HUES6 (cell line): ENCODE measurements at regions not wholly inside any gene's neighbourhood (a gene's known extent, or its start where the extent isn't known, plus 50 kb on each side); places are given as distances from the start of the nearest gene placed in this dataset.

Experiments used
- H3K27ac ChIP-seq: 2 replicates; pipeline ENCODE4 v1.7.0; 2013; ENCODE audit warnings: low read depth, mild to moderate bottlenecking, low read length, inconsistent platforms
- H3K27me3 ChIP-seq: 2 replicates; pipeline ENCODE4 v1.6.1; 2013; ENCODE audit warnings: low read length; ENCODE audit not compliant: control insufficient read depth, insufficient read depth
- H3K36me3 ChIP-seq: 2 replicates; pipeline ENCODE4 v1.6.1; 2013; ENCODE audit warnings: low read length; ENCODE audit not compliant: control insufficient read depth, insufficient read depth
- H3K4me1 ChIP-seq: 2 replicates; pipeline ENCODE4 v1.6.1; 2013; ENCODE audit warnings: low read length; ENCODE audit not compliant: control insufficient read depth, insufficient read depth
- H3K4me3 ChIP-seq: 2 replicates; pipeline ENCODE4 v1.5.1; 2013; ENCODE audit warnings: low read depth, low read length
- H3K9ac ChIP-seq: one replicate; pipeline ENCODE4 v1.6.1; 2013; ENCODE audit warnings: mild to moderate bottlenecking, low read length
- H3K9me3 ChIP-seq: 2 replicates; pipeline ENCODE4 v1.6.1; 2013; ENCODE audit warnings: low read depth, low read length; ENCODE audit not compliant: control insufficient read depth, insufficient read depth

- H3K27ac ChIP-seq = no peak overlapping the region
- no peaks in the 10 kb centered on the region for H3K9me3 ChIP-seq
- H3K9ac ChIP-seq = no peak overlapping the region
- no peaks in the 10 kb centered on the region for H3K4me1 ChIP-seq
- H3K36me3 ChIP-seq = no peaks in the 10 kb centered on the region
- no peak overlapping the region for H3K4me3 ChIP-seq
- H3K27me3 ChIP-seq = no peaks in the 10 kb centered on the region
These were observed 126.2 kb upstream of the EXOC2 start for GRCh38 chr6:819122-819521.

- Histone ChIP-seq H3K27ac (no peak overlapping the region), H3K4me3 (no peak overlapping the region), H3K9ac (no peak overlapping the region), H3K9me3 (no peaks in the 10 kb centered on the region), H3K4me1 (no peaks in the 10 kb centered on the region), H3K27me3 (no peaks in the 10 kb centered on the region), H3K36me3 (no peaks in the 10 kb centered on the region)
These were observed 125.3 kb upstream of the EXOC2 start for GRCh38 chr6:818196-818595.

DNA sequence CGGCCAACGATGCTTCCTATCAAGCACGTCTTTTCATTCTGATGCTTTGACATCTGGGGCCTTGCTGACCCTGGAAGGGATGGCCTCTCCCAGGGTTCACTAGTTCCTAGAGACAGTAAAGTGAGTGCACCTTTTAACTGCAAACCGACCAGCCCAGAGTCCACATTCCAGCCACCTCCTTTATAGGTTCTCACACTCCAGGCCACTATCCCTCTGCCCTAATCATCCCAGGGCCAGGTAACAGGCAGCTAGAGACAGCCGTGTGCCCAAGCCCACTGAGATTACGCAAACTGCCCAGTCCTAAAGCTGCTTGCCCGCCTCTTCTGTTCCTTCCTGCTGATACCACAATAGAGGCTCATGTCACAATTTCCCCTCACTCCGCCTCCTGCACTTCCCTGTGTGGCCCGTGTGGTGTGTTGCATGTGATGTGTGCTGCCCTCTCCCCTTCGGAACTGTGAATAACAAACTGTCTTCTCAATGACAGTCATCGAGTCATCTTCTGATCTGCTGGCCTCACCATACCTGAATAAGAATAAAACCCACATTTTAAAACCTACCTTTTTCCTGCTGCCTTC, 123.7 kb upstream of the EXOC2 start:
- H3K9me3 ChIP-seq = no peaks in the 10 kb centered on the region
- no peak overlapping the region for H3K4me3 ChIP-seq
- H3K36me3 ChIP-seq = no peaks in the 10 kb centered on the region
- H3K4me1 ChIP-seq = no peaks in the 10 kb centered on the region
- H3K27ac ChIP-seq = no peak overlapping the region
- H3K9ac ChIP-seq = no peak overlapping the region
- no peaks in the 10 kb centered on the region for H3K27me3 ChIP-seq

DNA sequence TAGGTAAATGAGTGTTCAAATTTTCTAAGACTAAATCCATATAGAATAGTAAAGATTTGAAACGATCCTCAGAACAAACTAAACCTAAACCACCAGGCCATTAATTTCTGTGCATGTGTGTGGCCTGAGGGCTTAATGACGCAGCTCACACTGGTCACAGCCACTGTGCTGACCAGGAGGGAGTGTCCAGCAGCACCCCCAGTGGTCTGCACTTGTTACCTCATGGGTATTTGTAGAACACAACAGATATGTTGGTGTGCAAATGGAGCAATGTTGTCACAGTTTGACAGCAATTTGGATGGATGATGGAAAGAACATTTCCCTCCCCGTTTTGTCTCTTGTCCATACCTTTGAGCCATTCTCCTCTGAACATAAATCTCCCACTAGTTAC, 122.4 kb upstream of the EXOC2 start:
- no peaks in the 10 kb centered on the region for H3K27me3 ChIP-seq
- no peaks in the 10 kb centered on the region for H3K9me3 ChIP-seq
- H3K4me3 ChIP-seq = no peak overlapping the region
- no peaks in the 10 kb centered on the region for H3K36me3 ChIP-seq
- no peak overlapping the region for H3K9ac ChIP-seq
- no peaks in the 10 kb centered on the region for H3K4me1 ChIP-seq
- H3K27ac ChIP-seq = no peak overlapping the region

GRCh38 chr6:814378-815347, 121.7 kb upstream of the EXOC2 start:
- H3K9me3 ChIP-seq = no peaks in the 10 kb centered on the region
- H3K9ac ChIP-seq = no peak overlapping the region
- H3K27me3 ChIP-seq = no peaks in the 10 kb centered on the region
- H3K36me3 ChIP-seq = no peaks in the 10 kb centered on the region
- no peak overlapping the region for H3K4me3 ChIP-seq
- no peaks in the 10 kb centered on the region for H3K4me1 ChIP-seq
- no peak overlapping the region for H3K27ac ChIP-seq

DNA sequence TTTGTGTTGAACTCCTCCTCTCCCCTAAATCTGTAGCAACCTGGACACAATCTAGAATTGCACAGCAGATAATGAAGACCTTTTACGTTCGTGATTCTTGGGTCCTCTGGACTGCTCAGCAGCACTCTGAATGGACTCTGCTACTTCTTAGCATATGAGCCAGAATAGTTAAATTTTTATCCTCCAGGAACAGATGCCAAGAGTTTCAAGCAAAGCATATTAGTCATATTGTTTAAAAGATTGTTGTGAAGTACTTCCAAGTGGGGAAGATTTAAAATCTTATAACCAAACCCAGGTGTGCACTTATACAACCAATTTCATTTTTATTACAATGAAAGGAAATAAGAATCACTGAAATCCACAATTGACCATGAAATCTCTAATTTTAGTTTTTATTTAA, 118.9 kb upstream of the EXOC2 start:
- Histone ChIP-seq H3K9ac (no peak overlapping the region), H3K9me3 (no peaks in the 10 kb centered on the region), H3K4me3 (no peak overlapping the region), H3K27ac (no peak overlapping the region), H3K27me3 (no peaks in the 10 kb centered on the region), H3K36me3 (no peaks in the 10 kb centered on the region), H3K4me1 (no peaks in the 10 kb centered on the region)

GRCh38 chr6:811191-811590, 118.3 kb upstream of the EXOC2 start:
- no peak overlapping the region for H3K27ac ChIP-seq
- H3K36me3 ChIP-seq = no peaks in the 10 kb centered on the region
- no peaks in the 10 kb centered on the region for H3K27me3 ChIP-seq
- H3K4me3 ChIP-seq = no peak overlapping the region
- no peaks in the 10 kb centered on the region for H3K4me1 ChIP-seq
- no peaks in the 10 kb centered on the region for H3K9me3 ChIP-seq
- no peak overlapping the region for H3K9ac ChIP-seq

DNA sequence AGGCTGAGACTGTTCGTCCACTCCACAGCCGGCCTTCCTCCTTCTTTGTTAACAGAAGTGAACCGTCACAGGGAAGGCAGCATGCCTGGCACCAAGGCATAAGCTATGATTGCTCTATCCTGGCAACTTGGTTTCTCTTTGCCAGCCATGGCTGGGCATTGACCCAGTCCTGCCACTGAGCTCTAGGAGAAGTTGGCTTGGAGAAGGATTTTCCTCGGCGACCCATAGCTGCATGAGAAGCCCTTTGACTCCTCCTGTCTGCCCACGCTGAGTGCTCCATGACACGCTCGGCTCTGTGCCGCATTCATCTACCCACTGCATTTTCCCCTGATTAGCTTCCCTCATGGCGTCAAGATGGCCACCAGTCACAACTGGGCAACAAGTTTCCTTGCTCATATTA, 111.8 kb upstream of the EXOC2 start:
- Histone ChIP-seq H3K27me3 (no peaks in the 10 kb centered on the region), H3K36me3 (no peaks in the 10 kb centered on the region), H3K9ac (no peak overlapping the region), H3K27ac (no peak overlapping the region), H3K4me3 (no peak overlapping the region), H3K4me1 (0 out of 2 replicates have a peak, but pooled peaks cover 2% of the 10 kb centered on the region), H3K9me3 (no peaks in the 10 kb centered on the region)

DNA sequence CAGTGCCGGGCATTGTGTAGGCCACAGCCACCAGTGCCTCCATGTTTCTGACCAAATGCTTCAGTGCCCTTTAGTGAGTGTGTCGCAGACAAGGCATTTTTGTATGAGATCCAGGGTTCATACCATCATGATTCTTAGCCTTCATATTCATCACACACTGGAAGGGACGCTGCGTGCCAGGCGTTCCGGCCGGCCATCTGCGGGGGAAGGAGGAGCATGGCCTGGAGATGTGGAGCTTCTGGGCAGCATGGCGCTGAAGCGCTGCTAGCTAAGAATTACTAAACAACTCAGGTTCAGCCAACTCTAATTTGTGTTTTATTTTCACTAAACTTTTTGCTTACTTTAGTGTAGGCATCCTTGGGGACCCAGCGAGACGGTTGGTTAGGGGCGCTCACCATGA, 111.4 kb upstream of the EXOC2 start:
- Histone ChIP-seq H3K36me3 (no peaks in the 10 kb centered on the region), H3K4me1 (0 out of 2 replicates have a peak, but pooled peaks cover 4% of the 10 kb centered on the region), H3K27ac (no peak overlapping the region), H3K9me3 (no peaks in the 10 kb centered on the region), H3K27me3 (no peaks in the 10 kb centered on the region), H3K9ac (no peak overlapping the region), H3K4me3 (no peak overlapping the region)

DNA sequence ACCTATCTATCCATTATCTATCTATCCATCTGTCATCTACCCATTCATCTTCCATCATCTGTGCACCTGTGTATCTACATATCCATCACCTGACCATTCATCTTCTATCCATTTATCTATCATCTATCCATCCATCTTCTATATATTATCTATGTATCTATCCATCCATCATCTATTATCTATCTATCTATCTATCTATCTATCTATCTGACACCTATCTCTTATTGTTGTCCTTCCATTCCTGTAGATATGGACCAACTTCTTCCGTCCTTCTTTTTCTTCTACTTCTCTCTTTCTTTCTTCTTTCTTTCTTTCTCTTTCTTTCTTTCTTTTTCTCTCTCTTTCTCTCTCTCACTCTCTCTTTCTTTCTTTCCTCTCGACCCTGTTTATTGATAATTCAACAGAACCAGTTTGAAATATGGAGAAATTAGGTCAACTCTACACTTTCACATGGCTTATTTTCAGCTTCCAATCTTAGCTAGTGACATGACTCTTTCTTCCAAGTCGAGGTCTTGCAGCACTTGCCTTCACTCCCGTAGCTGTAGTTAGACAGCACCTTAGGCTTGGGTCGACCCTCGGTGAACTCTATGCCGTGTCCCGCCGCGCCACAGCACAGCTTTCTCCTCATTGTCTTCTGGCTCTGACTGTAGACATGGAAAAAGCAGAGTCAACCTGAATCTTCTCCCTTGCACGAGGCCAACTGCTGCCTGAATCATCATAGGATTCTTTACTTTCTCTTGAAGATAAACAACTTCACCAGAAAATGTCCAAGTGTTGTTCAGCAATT, 110.4 kb upstream of the EXOC2 start:
- no peak overlapping the region for H3K27ac ChIP-seq
- 0 out of 2 replicates have a peak, but pooled peaks cover 4% of the 10 kb centered on the region for H3K4me1 ChIP-seq
- H3K36me3 ChIP-seq = no peaks in the 10 kb centered on the region
- H3K27me3 ChIP-seq = no peaks in the 10 kb centered on the region
- no peak overlapping the region for H3K4me3 ChIP-seq
- H3K9ac ChIP-seq = no peak overlapping the region
- no peaks in the 10 kb centered on the region for H3K9me3 ChIP-seq

DNA sequence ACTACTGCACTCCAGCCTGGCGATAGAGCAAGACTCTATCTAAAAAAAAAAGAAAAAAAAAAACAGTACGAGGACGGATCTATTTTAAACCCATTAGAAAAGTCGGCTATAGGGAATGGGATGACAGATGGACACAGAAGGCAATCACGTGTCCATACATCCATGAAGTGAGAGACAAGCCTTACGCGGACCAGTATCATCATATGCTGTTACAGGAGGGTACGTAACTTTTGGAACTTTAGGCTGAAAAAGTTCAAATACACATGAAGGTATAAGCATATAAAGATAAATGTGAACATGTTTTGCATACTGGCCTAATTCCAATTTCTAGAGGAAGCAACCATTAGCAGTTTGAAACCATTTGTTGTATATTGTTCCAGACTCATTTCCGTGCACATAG, 109.8 kb upstream of the EXOC2 start:
- Histone ChIP-seq H3K27ac (no peak overlapping the region), H3K9ac (no peak overlapping the region), H3K4me1 (0 out of 2 replicates have a peak, but pooled peaks cover 4% of the 10 kb centered on the region), H3K27me3 (no peaks in the 10 kb centered on the region), H3K9me3 (no peaks in the 10 kb centered on the region), H3K4me3 (no peak overlapping the region), H3K36me3 (no peaks in the 10 kb centered on the region)
